NCI-H774 (cell line): ENCODE measurements at regions not wholly inside any gene's neighbourhood (a gene's known extent, or its start where the extent isn't known, plus 50 kb on each side); places are given as distances from the start of the nearest gene placed in this dataset.
"Not testable (repeated sequence)": the region's sequence is repeated elsewhere in the genome, so short reads cannot be mapped to it uniquely, and the experiment has no call there.

Experiments used
- DNase-seq: peaks from one replicate; lab custom pipeline; 2025; lab: John Stamatoyannopoulos, UW

GRCh38 chr2:185384822-185385560 lies 353.6 kb upstream of the FSIP2 start:
- no peak for DNase-seq

DNA sequence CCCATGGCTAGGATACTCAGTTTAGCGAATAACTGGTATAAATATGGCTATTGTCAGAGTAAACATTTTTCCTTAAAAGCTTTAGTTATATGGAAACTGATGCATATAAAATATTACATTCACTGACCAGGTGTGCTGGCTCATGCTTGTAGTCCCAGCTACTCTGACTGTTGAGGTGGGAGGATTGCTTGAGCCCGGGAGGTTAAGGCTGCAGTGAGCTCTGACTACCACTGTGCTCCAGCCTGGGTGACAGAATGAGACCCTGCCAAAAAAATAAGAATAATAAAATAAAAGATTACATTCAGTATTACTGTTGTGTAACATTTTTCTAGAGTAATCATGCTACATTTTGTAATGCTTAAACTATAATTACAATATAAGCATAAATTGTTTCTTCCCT lies 350.4 kb upstream of the FSIP2 start:
- no peak for DNase-seq

DNA sequence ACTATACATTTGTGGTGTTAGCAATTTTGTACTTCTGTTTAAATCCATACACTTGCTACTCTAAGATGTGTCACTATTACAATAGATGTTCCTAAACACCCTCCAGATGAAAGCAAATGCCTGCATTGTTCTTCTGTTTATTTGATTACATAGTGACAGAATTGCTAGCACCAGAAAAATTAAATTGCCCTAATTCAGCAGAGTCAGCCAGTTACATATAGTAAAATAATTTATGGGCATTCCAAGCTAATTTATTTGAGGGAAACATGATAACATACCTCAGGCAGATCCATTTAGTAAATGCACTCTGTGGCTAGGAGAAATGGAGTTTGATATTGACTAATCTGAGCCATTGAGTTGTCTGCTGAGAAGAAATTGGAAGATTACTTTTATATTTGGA lies 347.1 kb upstream of the FSIP2 start:
- no peak for DNase-seq

DNA sequence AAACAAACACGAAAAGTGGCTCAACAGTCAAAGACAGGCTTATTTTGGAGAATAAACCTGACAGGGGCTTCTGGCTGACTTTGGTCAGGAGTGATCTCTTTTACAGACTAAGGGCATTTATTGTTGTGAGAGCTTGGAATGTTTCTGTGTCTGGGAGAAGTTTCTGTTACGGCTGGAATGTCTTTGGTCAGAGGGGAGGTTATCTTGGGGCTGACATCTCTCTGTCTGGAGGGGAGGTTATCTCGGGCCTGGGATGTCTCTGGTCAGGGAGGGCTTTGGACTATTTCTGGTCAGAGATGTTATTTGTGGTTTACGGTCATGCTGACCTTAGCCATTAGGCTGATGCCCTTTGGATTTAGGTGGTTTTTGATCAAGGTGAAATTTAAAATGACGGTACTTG lies 345.5 kb upstream of the FSIP2 start:
- no peak for DNase-seq

- no peak for DNase-seq
These were observed 336.1 kb upstream of the FSIP2 start for GRCh38 chr2:185402474-185402873.

DNA sequence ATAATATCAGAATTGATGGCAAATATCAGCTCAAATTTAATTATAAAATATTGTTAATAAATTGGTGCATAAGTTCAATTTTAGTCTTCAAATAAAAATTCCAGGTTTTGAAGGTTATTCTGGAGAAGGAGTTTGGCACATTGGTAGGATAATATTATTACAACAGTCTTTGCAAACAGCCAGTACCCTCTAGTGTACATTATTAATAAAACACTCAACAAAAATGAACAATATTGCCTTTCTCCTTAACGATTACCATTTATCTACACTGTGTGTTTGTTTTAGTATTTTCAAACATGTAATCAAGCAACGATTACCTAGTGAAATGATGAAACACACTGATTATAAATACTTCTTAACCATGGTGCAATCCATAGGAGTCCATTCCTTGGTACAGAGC lies 334.0 kb upstream of the FSIP2 start:
- no peak for DNase-seq

GRCh38 chr2:185417111-185417510 lies 321.5 kb upstream of the FSIP2 start:
- no peak for DNase-seq

- DNase-seq, result no peak
These were observed 320.9 kb upstream of the FSIP2 start for GRCh38 chr2:185417688-185418087.

- DNase-seq, result not testable (repeated sequence)
These were observed 313.5 kb upstream of the FSIP2 start for GRCh38 chr2:185424958-185425629.

- DNase-seq, result no peak
These were observed 310.6 kb upstream of the FSIP2 start for GRCh38 chr2:185428000-185428399.

- DNase-seq, result no peak
These were observed 304.8 kb upstream of the FSIP2 start for GRCh38 chr2:185433824-185434223.

- DNase-seq, result no peak
These were observed 301.7 kb upstream of the FSIP2 start for GRCh38 chr2:185436787-185437372.

GRCh38 chr2:185441486-185442005 lies 297.1 kb upstream of the FSIP2 start:
- DNase-seq, result no peak

- no peak for DNase-seq
These were observed 282.1 kb upstream of the FSIP2 start for GRCh38 chr2:185456517-185456916.

DNA sequence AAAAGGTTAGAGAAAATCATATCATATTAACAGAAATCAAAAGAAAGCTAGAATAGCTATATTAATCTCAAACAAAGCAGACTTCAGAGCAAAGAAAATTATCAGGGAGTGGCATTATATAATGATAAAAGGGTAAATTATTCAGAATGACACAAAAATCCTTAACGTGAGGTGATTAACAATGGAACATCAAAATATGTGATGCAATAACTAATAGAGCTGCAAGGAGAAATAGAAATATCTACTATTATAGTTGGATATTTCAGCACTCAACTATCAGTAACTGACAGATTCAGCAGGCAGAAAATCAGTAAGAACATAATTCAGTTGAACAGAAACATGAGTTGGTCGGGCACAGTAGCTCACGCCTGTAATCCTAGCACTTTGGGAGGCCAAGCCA lies 275.1 kb upstream of the FSIP2 start:
- DNase-seq, result no peak

GRCh38 chr2:185466915-185467314 lies 271.7 kb upstream of the FSIP2 start:
- DNase-seq, result no peak

DNA sequence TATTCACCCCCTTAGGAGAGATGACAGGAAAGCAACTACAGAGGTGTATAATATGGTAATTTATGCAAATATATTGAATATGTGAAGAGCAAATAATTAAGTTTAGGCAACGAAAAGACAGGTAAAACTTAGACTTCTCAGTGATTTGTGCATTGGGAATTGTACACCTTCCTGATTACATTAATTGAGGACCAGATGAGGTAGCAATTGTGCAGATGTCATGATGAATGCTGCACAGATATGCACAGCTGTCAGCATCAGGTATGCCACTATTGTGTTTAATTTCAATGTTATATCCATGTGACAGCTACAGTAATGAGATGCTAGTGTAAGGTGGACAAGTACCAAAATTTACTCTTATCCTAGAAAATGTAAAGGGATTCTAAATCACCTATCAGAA lies 267.2 kb upstream of the FSIP2 start:
- no peak for DNase-seq

- no peak for DNase-seq
These were observed 266.0 kb upstream of the FSIP2 start for GRCh38 chr2:185472574-185472973.

DNA sequence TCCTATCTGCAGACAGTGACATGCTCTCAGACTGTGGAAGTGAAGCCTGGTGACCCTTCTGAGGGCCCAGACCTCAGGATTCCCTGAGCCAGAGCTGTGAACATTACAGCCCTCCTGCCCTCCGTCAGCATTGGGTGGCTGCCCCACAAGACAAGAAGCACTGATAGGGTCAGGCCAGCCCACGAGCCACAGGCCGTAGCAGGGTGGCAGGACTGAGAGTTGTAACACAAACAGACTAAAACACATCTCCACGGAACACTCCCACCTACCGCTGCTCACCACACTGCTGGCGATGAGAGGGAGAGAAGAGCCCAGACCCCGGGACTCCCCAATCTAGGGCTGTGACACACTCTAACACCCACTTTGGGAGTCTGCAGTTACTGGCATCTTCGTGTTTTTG lies 264.8 kb upstream of the FSIP2 start:
- DNase-seq, result no peak

- DNase-seq, result no peak
These were observed 262.7 kb upstream of the FSIP2 start for GRCh38 chr2:185475914-185476313.

DNA sequence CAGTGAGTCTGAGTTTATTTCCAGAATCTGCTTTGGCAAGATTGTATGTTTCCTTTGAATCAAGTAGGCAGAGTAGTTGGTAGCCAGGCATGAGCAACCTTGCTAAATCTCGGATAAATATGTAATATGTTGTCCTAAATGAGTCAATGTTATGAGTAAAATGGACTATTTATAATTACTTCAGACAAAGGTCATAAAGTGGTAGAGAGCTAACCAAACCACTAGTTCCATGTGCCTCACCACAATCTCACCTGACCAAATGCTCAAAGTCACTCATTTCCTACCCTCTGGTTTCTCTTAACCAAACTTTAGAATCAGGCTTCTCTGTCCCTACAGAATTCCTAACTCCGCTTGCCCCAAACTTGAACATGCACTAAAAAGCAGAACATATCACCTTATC lies 261.2 kb upstream of the FSIP2 start:
- DNase-seq, result no peak

DNA sequence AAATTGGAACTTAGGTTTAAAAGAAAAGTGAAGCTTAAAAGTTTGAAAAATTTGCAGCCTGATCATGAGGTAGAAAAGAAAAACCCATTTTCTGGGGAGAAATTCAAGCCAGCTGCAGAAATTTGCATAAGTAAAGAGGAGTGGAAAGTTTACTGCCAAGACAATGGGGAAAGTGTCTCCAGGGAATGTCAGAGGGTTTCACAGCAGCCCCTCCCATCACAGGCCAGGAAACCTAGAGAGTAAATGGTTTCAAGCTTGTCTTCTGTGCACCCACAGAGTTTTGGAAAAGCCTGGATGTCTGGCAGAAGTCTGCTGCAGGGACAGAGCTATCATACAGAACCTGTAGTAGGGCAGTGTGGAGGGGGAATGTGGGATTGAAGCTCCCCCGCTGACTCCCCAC lies 254.0 kb upstream of the FSIP2 start:
- DNase-seq, result no peak

GRCh38 chr2:185502351-185502750 lies 236.3 kb upstream of the FSIP2 start:
- DNase-seq, result no peak
